T-helper 2 cell treated with Interferon-gamma antibody and Interleukin-4, amounts not matched to agents 5 μg/mL and 100 μg/mL, for 36 hours (primary cell): ENCODE measurements at regions not wholly inside any gene's neighbourhood (a gene's known extent, or its start where the extent isn't known, plus 50 kb on each side); places are given as distances from the start of the nearest gene placed in this dataset.

Source experiments
- DNase-seq: peaks from one replicate; pipeline ENCODE4 v3.0.0; 2021; ENCODE audit warnings: low spot score
- H3K27ac Mint-ChIP-seq: one replicate; pipeline ENCODE4 v1.8.0; 2021; ENCODE audit warnings: mild to moderate bottlenecking, mixed read lengths
- H3K27me3 Mint-ChIP-seq: one replicate; pipeline ENCODE4 v1.8.0; 2021; ENCODE audit warnings: low read depth, mixed read lengths
- H3K36me3 Mint-ChIP-seq: one replicate; pipeline ENCODE4 v1.8.0; 2021; ENCODE audit warnings: low read depth, mixed read lengths
- H3K4me1 Mint-ChIP-seq: one replicate; pipeline ENCODE4 v1.8.0; 2021; ENCODE audit warnings: low read depth, mixed read lengths
- H3K4me3 Mint-ChIP-seq: one replicate; pipeline ENCODE4 v1.8.0; 2022; ENCODE audit warnings: mild to moderate bottlenecking, moderate library complexity, mixed read lengths
- H3K9me3 Mint-ChIP-seq: one replicate; pipeline ENCODE4 v1.8.0; 2021; ENCODE audit warnings: mixed read lengths

GRCh38 chr2:156909983-156910382, 347.5 kb upstream of the GALNT5 start:
- no peak overlapping the region for H3K4me3 Mint-ChIP-seq
- H3K4me1 Mint-ChIP-seq: peaks cover 17% of the 10 kb centered on the region
- no peaks in the 10 kb centered on the region for H3K9me3 Mint-ChIP-seq
- H3K27ac Mint-ChIP-seq: no peak overlapping the region
- no peak for DNase-seq
- no peaks in the 10 kb centered on the region for H3K36me3 Mint-ChIP-seq
- H3K27me3 Mint-ChIP-seq: peaks cover 40% of the 10 kb centered on the region

- no peak for DNase-seq
- H3K4me3 Mint-ChIP-seq: no peak overlapping the region
- peaks cover 32% of the 10 kb centered on the region for H3K27me3 Mint-ChIP-seq
- no peaks in the 10 kb centered on the region for H3K36me3 Mint-ChIP-seq
- H3K9me3 Mint-ChIP-seq: no peaks in the 10 kb centered on the region
- no peak overlapping the region for H3K27ac Mint-ChIP-seq
- H3K4me1 Mint-ChIP-seq: no peaks in the 10 kb centered on the region
These were observed 342.2 kb upstream of the GALNT5 start for GRCh38 chr2:156915332-156915731.

GRCh38 chr2:156918410-156918809, 339.1 kb upstream of the GALNT5 start:
- H3K27ac Mint-ChIP-seq: no peak overlapping the region
- peaks cover 7% of the 10 kb centered on the region for H3K9me3 Mint-ChIP-seq
- H3K4me3 Mint-ChIP-seq: no peak overlapping the region
- DNase-seq: no peak
- H3K4me1 Mint-ChIP-seq: no peaks in the 10 kb centered on the region
- no peaks in the 10 kb centered on the region for H3K36me3 Mint-ChIP-seq
- peaks cover 25% of the 10 kb centered on the region for H3K27me3 Mint-ChIP-seq

- no peak for DNase-seq
- Mint-ChIP-seq H3K4me3 (no peak overlapping the region), H3K36me3 (no peaks in the 10 kb centered on the region), H3K27ac (no peak overlapping the region), H3K9me3 (peaks cover 12% of the 10 kb centered on the region), H3K27me3 (no peaks in the 10 kb centered on the region), H3K4me1 (no peaks in the 10 kb centered on the region)
These were observed 327.1 kb upstream of the GALNT5 start for GRCh38 chr2:156930423-156930822.

DNA sequence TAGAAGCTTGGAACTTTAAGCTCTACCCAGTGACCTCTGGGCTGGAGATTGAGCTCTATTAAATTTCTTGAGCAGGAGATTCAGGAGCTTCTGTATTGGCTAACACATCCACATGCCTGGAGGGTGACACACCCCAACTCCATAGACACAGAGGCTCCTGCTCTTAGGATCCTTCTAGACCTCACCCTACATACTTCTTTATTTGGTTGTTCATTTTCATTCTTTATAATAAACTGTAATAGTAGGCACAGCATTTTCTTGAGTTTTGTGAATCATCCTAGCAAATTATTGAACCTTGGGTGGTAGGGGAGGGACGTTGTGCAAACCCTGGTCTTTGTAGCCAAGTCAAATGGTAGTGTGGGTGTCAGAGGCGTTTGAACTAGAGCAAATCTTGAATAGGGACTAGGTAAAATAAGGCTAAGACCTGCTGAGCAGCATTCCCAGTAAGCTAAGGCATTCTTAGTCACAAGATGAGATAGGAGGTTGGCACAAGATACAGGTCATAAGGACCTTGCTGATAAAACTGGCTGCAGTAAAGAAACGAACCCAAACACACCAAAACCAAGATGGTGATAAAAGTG, 323.8 kb upstream of the GALNT5 start:
- H3K27ac Mint-ChIP-seq: no peak overlapping the region

GRCh38 chr2:156935616-156936015, 321.9 kb upstream of the GALNT5 start:
- H3K27me3 Mint-ChIP-seq: no peaks in the 10 kb centered on the region
- H3K4me3 Mint-ChIP-seq: no peak overlapping the region
- H3K4me1 Mint-ChIP-seq: no peaks in the 10 kb centered on the region
- no peaks in the 10 kb centered on the region for H3K36me3 Mint-ChIP-seq
- no peak for DNase-seq
- no peaks in the 10 kb centered on the region for H3K9me3 Mint-ChIP-seq
- no peak overlapping the region for H3K27ac Mint-ChIP-seq

More for the DNA sequence above, 323.8 kb upstream of the GALNT5 start:
- no peaks in the 10 kb centered on the region for H3K4me1 Mint-ChIP-seq
- H3K27me3 Mint-ChIP-seq: no peaks in the 10 kb centered on the region
- DNase-seq: no peak
- H3K36me3 Mint-ChIP-seq: no peaks in the 10 kb centered on the region
- no peaks in the 10 kb centered on the region for H3K9me3 Mint-ChIP-seq
- H3K4me3 Mint-ChIP-seq: no peak overlapping the region

- DNase-seq: no peak
- Mint-ChIP-seq H3K4me1 (no peaks in the 10 kb centered on the region), H3K27me3 (no peaks in the 10 kb centered on the region), H3K27ac (no peak overlapping the region), H3K9me3 (no peaks in the 10 kb centered on the region), H3K36me3 (no peaks in the 10 kb centered on the region), H3K4me3 (no peak overlapping the region)
These were observed 320.1 kb upstream of the GALNT5 start for GRCh38 chr2:156937430-156937829.

- no peaks in the 10 kb centered on the region for H3K4me1 Mint-ChIP-seq
- H3K9me3 Mint-ChIP-seq: no peaks in the 10 kb centered on the region
- peaks cover 2% of the 10 kb centered on the region for H3K27me3 Mint-ChIP-seq
- H3K36me3 Mint-ChIP-seq: no peaks in the 10 kb centered on the region
- H3K4me3 Mint-ChIP-seq: no peak overlapping the region
- no peak for DNase-seq
- H3K27ac Mint-ChIP-seq: no peak overlapping the region
These were observed 312.6 kb upstream of the GALNT5 start for GRCh38 chr2:156944871-156945270.

GRCh38 chr2:156947261-156947660, 310.2 kb upstream of the GALNT5 start:
- Mint-ChIP-seq H3K27ac (no peak overlapping the region), H3K9me3 (no peaks in the 10 kb centered on the region), H3K36me3 (no peaks in the 10 kb centered on the region), H3K4me1 (no peaks in the 10 kb centered on the region), H3K4me3 (no peak overlapping the region), H3K27me3 (peaks cover 2% of the 10 kb centered on the region)
- DNase-seq: no peak

DNA sequence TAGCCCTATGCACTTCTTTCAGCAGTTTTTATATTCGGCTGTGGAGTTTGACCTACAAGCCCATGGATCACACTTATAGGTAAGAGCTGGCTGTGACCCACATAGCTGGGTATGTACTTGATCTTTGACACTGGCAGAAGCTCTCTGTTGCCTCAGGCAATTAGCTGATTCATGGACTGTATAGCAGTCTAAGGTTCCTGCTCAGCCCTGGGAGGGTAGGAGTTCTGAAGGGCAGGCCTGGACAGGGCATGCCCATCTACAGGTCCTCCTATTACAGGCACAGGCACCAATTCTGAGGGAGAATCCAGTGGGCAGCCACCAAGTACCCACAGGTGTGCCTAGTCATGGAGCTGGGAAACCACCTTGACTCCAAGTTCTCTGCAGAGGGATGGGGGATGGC, 301.8 kb upstream of the GALNT5 start:
- Mint-ChIP-seq H3K27me3 (no peaks in the 10 kb centered on the region), H3K9me3 (no peaks in the 10 kb centered on the region), H3K4me1 (no peaks in the 10 kb centered on the region), H3K36me3 (no peaks in the 10 kb centered on the region), H3K27ac (no peak overlapping the region), H3K4me3 (no peak overlapping the region)
- DNase-seq: no peak

DNA sequence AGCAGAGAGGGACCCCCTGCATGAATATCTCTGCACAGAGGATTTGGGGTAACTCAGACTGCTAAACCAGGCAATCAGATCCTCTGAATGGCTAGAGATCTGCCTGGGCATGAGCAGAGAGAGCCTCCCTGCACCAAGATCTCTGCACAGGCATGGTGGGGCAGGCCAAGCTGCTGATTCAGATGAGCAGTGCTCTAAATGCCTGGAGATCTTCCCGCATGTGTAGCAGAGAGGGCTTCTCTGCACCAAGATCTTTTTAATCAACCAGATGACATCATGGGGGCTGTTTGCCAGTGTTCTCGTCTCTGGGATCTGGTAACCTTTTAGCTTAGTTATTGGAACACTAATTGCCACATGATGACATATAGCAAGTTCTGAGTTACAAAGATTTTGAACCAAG, 301.3 kb upstream of the GALNT5 start:
- no peaks in the 10 kb centered on the region for H3K9me3 Mint-ChIP-seq
- no peaks in the 10 kb centered on the region for H3K36me3 Mint-ChIP-seq
- no peaks in the 10 kb centered on the region for H3K4me1 Mint-ChIP-seq
- H3K27ac Mint-ChIP-seq: no peak overlapping the region
- no peaks in the 10 kb centered on the region for H3K27me3 Mint-ChIP-seq
- H3K4me3 Mint-ChIP-seq: no peak overlapping the region
- DNase-seq: no peak

- Mint-ChIP-seq H3K9me3 (peaks cover 3% of the 10 kb centered on the region), H3K27ac (no peak overlapping the region), H3K4me3 (no peak overlapping the region), H3K4me1 (no peaks in the 10 kb centered on the region), H3K27me3 (no peaks in the 10 kb centered on the region), H3K36me3 (no peaks in the 10 kb centered on the region)
- DNase-seq: no peak
These were observed 299.1 kb upstream of the GALNT5 start for GRCh38 chr2:156958374-156958773.

- H3K4me1 Mint-ChIP-seq: no peaks in the 10 kb centered on the region
- no peak overlapping the region for H3K4me3 Mint-ChIP-seq
- no peak overlapping the region for H3K27ac Mint-ChIP-seq
- no peak for DNase-seq
- peaks cover 3% of the 10 kb centered on the region for H3K9me3 Mint-ChIP-seq
- no peaks in the 10 kb centered on the region for H3K27me3 Mint-ChIP-seq
- H3K36me3 Mint-ChIP-seq: no peaks in the 10 kb centered on the region
These were observed 298.0 kb upstream of the GALNT5 start for GRCh38 chr2:156959481-156959880.

- H3K27me3 Mint-ChIP-seq: no peaks in the 10 kb centered on the region
- no peak for DNase-seq
- H3K9me3 Mint-ChIP-seq: no peaks in the 10 kb centered on the region
- H3K27ac Mint-ChIP-seq: no peak overlapping the region
- no peaks in the 10 kb centered on the region for H3K36me3 Mint-ChIP-seq
- no peaks in the 10 kb centered on the region for H3K4me1 Mint-ChIP-seq
- no peak overlapping the region for H3K4me3 Mint-ChIP-seq
These were observed 274.9 kb upstream of the GALNT5 start for GRCh38 chr2:156982615-156983014.

GRCh38 chr2:156986339-156986988, 271.0 kb upstream of the GALNT5 start:
- Mint-ChIP-seq H3K4me3 (no peak overlapping the region), H3K27me3 (no peaks in the 10 kb centered on the region), H3K27ac (no peak overlapping the region), H3K36me3 (no peaks in the 10 kb centered on the region), H3K4me1 (no peaks in the 10 kb centered on the region), H3K9me3 (no peaks in the 10 kb centered on the region)
- no peak for DNase-seq
